MM.1S (cell line): ENCODE measurements at regions not wholly inside any gene's neighbourhood (a gene's known extent, or its start where the extent isn't known, plus 50 kb on each side); places are given as distances from the start of the nearest gene placed in this dataset.

Experiments used
- EZH2 ChIP-seq: fragments of 300-600 bp; sonication (generic); optimal IDR thresholded peaks from 2 replicates; pipeline ENCODE3; 2017; ENCODE audit warnings: low read depth, mild to moderate bottlenecking, antibody characterized with exemption, low read length, mixed read lengths
- EZH2phosphoT487 ChIP-seq: fragments of 300-600 bp; sonication (generic); IDR thresholded peaks from 2 replicates; pipeline ENCODE4 v1.6.1; 2018; ENCODE audit warnings: antibody characterized with exemption, low read length
- TF ChIP-seq, protein P1 (sequence below): fragments of 300-600 bp; sonication (generic); IDR thresholded peaks from 2 replicates; pipeline ENCODE4 v1.5.1; 2016; ENCODE audit warnings: antibody characterized with exemption, low read length, mixed read lengths

DNA sequence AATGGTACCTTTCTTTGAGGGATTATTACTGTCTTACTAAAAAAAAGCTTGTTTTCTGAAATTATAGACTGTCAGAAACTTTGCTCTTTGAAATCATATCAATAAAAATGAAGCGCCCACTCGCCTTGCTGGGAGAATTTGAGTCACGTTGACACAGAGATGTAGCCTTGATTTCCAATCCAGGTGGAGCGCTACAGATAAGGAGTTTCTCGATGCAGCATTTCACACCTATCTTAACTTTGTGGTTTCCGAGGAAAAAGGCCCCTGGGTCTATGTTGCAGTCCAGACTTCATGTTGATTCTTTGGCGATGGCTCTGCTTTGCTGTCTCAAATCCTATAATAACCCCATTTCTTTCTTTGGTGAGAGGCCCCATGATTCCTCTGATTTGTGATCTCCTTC is 158.1 kb upstream of the ARG1 start:
- TF ChIP-seq, protein P1, sequence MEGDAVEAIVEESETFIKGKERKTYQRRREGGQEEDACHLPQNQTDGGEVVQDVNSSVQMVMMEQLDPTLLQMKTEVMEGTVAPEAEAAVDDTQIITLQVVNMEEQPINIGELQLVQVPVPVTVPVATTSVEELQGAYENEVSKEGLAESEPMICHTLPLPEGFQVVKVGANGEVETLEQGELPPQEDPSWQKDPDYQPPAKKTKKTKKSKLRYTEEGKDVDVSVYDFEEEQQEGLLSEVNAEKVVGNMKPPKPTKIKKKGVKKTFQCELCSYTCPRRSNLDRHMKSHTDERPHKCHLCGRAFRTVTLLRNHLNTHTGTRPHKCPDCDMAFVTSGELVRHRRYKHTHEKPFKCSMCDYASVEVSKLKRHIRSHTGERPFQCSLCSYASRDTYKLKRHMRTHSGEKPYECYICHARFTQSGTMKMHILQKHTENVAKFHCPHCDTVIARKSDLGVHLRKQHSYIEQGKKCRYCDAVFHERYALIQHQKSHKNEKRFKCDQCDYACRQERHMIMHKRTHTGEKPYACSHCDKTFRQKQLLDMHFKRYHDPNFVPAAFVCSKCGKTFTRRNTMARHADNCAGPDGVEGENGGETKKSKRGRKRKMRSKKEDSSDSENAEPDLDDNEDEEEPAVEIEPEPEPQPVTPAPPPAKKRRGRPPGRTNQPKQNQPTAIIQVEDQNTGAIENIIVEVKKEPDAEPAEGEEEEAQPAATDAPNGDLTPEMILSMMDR = no peak
- TF ChIP-seq EZH2 (no peak), EZH2phosphoT487 (no peak)
